AG04449 (cell line): ENCODE measurements at regions not wholly inside any gene's neighbourhood (a gene's known extent, or its start where the extent isn't known, plus 50 kb on each side); places are given as distances from the start of the nearest gene placed in this dataset.
A peak's percentile ranks its signal among the peaks of the same experiment; 100 is the strongest.
"Not testable (repeated sequence)": the region's sequence is repeated elsewhere in the genome, so short reads cannot be mapped to it uniquely, and the experiment has no call there.

ENCODE experiments used
- CTCF ChIA-PET: fragments of 350-600 bp; formaldehyde crosslinking; extraction: SDS; loops from one replicate; lab custom pipeline; 2021; ENCODE audit warnings: antibody characterized with exemption; lab: Yijun Ruan, JAX
- POLR2A ChIA-PET: fragments of 400-600, 350-600 bp; formaldehyde crosslinking; extraction: SDS; loops from one replicate; lab custom pipeline; 2020; ENCODE audit warnings: antibody characterized with exemption, inconsistent platforms; lab: Yijun Ruan, JAX
- DNase-seq: peaks from one replicate; pipeline ENCODE4 v3.0.0-alpha.2; 2010; ENCODE audit warnings: low read depth, low spot score
- H3K4me3 ChIP-seq: 2 replicates; pipeline ENCODE4 v1.5.1; 2011; ENCODE audit warnings: low read depth, mild to moderate bottlenecking, control low read depth, low read length
- TF ChIP-seq, protein P1 (sequence below): IDR thresholded peaks from one replicate; pipeline ENCODE4 v1.5.1; 2011; ENCODE audit warnings: mild to moderate bottlenecking, moderate library complexity, low read length, control low read depth, inconsistent platforms; ENCODE audit not compliant: insufficient read depth; ENCODE audit errors: missing control alignments

DNA sequence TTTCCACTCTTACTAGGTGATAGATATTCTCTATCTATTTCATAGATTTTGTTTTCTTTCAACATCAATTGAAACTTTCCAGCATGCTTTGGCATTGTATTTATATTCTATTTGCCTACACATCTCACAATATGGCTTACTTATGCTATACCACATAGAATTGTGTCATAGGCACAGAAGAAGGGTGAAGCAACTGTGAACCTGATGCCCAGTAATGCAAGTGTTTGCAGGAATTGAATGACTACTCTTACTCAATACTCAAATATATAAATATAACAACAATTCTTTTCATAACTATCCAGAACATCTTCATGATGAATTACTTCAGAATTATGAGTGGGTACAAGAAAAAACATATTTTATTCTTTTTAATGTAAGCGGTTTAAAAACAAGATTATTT lies 165.9 kb downstream of the PTBP2 start:
- no peak overlapping the region for H3K4me3 ChIP-seq
- ChIA-PET CTCF (no interaction called here), POLR2A (no interaction called here)
- no peak for DNase-seq
- TF ChIP-seq, protein P1, sequence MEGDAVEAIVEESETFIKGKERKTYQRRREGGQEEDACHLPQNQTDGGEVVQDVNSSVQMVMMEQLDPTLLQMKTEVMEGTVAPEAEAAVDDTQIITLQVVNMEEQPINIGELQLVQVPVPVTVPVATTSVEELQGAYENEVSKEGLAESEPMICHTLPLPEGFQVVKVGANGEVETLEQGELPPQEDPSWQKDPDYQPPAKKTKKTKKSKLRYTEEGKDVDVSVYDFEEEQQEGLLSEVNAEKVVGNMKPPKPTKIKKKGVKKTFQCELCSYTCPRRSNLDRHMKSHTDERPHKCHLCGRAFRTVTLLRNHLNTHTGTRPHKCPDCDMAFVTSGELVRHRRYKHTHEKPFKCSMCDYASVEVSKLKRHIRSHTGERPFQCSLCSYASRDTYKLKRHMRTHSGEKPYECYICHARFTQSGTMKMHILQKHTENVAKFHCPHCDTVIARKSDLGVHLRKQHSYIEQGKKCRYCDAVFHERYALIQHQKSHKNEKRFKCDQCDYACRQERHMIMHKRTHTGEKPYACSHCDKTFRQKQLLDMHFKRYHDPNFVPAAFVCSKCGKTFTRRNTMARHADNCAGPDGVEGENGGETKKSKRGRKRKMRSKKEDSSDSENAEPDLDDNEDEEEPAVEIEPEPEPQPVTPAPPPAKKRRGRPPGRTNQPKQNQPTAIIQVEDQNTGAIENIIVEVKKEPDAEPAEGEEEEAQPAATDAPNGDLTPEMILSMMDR = no peak

DNA sequence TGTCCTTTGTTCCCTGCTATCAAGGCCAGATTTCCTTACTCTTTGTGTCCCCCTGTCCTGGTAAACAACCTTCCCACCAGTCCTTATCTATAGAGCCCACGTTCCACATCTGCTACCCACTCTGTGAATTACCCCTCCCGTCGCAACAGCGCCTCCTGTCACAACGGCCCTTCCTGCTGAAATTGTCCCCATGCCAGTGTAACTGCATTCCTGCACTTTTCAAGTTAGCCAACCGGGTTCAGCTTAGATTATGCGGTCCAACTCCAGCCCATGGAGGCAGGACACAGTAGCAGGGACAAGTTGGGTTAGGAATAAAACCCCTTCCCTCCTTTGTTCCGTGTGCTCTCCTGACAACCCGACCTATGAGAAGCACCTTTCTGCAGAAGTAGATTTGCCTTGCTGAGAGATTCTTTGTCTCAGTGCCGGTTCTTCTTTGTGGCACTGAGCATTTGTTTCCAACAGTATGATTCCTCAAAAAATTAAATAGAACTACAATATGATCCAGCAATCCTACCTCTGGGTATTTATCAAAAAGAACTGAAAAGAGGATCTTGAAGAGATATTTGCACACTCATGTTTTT lies 180.3 kb downstream of the PTBP2 start:
- TF ChIP-seq, protein P1 = no peak
- CTCF ChIA-PET = no interaction called here
- H3K4me3 ChIP-seq = no peak overlapping the region
- POLR2A ChIA-PET = no interaction called here
- DNase-seq = no peak

DNA sequence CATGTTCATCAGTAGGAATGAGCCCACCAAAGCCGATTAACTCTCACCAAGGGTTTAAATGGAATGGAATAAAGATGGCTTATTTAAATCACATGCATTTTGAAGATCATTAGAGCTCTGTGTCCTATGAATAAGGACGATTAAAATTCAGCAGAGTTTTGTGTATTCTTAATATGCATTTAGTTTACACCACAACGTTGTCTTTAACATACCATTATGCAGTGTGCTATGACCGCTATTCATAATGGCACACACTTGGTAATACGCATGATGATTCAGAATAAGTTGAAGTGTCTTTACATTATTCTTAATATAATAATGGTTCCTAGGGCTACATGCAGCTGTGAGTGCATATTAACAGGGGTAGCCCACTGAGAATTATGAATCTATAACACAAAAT lies 190.7 kb downstream of the PTBP2 start:
- POLR2A ChIA-PET = no interaction called here
- no peak overlapping the region for H3K4me3 ChIP-seq
- CTCF ChIA-PET = interaction anchor here (1.0 kb wide), 1 partner anchor 13 kb away, joined by 3 read pairs; no protein-coding TSS in a partner anchor
- no peak for DNase-seq
- TF ChIP-seq, protein P1 = no peak

DNA sequence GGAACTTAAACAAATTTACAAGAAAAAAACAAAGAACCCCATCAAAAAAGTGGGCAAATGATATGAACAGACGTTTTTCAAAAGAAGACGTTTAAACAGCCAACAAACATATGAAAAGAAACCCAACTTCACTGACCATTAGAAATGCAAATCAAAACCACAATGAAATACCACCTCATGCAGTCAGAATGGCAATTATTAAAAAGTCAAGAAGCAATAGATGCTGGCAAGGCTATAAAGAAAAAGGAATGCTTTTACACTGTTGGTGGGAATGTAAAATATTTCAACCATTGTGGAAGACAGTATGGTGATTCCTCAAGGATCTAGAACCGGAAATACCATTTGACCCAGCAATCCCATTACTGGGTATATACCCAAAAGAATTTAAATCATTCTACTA lies 194.1 kb downstream of the PTBP2 start:
- POLR2A ChIA-PET, CTCF ChIA-PET: not testable (repeated sequence)
- peak; percentile 34 for DNase-seq

DNA sequence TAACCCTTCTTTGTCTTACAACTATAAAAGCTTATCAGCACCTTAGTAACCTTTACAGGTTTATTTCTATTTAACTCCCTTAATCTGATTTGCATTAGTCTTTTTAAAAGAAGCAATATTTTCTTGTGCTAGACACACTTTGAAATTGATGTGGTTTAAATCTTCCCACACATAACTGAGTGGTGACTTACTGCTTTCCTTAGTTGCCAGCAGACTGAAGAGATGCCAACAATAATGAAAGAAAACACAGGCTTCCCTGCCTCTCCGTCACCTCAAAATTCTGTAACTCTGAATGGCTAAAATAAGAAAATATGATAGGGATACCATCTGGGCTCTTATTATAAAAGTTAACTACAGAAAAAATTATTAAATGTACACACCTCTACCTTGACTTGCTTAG lies 196.8 kb downstream of the PTBP2 start:
- ChIA-PET POLR2A (no interaction called here), CTCF (no interaction called here)
- DNase-seq = peak; percentile 50
- H3K4me3 ChIP-seq = no peak overlapping the region
- TF ChIP-seq, protein P1 = no peak

More for the DNA sequence above, 194.1 kb downstream of the PTBP2 start:
- H3K4me3 ChIP-seq = not testable (repeated sequence)

DNA sequence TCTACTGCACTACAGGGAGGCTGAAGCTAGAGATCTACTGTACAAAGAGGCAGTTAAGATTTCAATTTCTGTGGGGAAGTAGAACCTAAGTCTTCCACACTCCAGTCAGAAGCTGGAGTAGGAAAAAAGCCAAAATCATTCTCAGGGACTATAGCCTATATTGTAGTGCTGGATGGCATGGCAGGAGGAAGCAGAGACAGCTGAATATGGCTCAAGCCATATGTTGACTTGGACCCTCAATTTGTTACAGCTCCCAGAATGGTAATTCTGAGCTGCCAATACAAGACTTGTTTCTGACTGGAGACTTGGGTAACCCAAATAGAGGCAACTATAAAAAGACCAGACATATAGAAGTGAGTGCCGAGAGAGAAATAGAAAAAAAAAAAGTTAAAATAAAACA lies 200.6 kb downstream of the PTBP2 start:
- ChIA-PET POLR2A (no interaction called here), CTCF (no interaction called here)
- H3K4me3 ChIP-seq = no peak overlapping the region
- TF ChIP-seq, protein P1 = no peak
- no peak for DNase-seq

DNA sequence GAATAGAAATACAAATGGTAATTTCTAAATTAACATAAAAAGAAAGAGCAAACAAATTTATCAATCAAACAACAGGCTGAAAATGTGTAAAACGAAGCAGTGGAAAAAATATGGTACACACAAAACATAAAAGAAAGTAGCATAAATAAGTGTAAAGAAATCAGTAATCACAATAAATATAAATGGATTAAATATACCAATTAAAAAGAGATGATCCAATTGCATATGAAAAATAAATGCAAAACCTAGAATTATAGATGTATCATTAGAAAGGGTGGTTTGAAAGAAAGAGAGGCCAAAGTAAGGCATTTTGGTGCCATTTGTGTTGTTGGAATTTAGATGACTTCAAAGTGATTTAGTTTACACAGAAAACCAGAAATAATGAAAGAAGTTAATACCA lies 202.2 kb downstream of the PTBP2 start:
- no peak overlapping the region for H3K4me3 ChIP-seq
- DNase-seq = no peak
- POLR2A ChIA-PET = no interaction called here
- TF ChIP-seq, protein P1 = no peak
- CTCF ChIA-PET = no interaction called here
